GM13977 (cell line): ENCODE measurements at regions not wholly inside any gene's neighbourhood (a gene's known extent, or its start where the extent isn't known, plus 50 kb on each side); places are given as distances from the start of the nearest gene placed in this dataset.

Experiments used
- DNase-seq: peaks from one replicate; pipeline ENCODE4 v3.0.0; 2012; ENCODE audit warnings: low spot score
- CTCF ChIP-seq: IDR thresholded peaks from 2 replicates; pipeline ENCODE4 v1.5.1; 2012; ENCODE audit warnings: mild to moderate bottlenecking, control low read depth; ENCODE audit not compliant: insufficient read depth; ENCODE audit errors: extremely low read depth, missing control alignments
- in situ Hi-C: fragments of 300-500 bp; cut with MboI; formaldehyde crosslinking; loops from one replicate; pipeline ENCODE4 v1.12.0; 2022; ENCODE audit warnings: low sequenced_read_pairs, low pct_unique_long_range_greater_than_20kb, mixed read lengths, inconsistent platforms; ENCODE audit not compliant: unreplicated experiment

GRCh38 chr10:42883993-42884983, 101.7 kb downstream of the BMS1 start:
- in situ Hi-C loops = no loop called here
- no peak for TF ChIP-seq CTCF
- no peak for DNase-seq

GRCh38 chr10:42885491-42886270, 103.1 kb downstream of the BMS1 start:
- DNase-seq = no peak
- in situ Hi-C loops = no loop called here
- TF ChIP-seq CTCF = no peak

- no peak for TF ChIP-seq CTCF
- no peak for DNase-seq
- in situ Hi-C loops = no loop called here
Observed at GRCh38 chr10:42887734-42888503, 105.3 kb downstream of the BMS1 start.

GRCh38 chr10:42888504-42889095, 106.0 kb downstream of the BMS1 start:
- no peak for DNase-seq
- no peak for TF ChIP-seq CTCF
- in situ Hi-C loops = no loop called here

DNA sequence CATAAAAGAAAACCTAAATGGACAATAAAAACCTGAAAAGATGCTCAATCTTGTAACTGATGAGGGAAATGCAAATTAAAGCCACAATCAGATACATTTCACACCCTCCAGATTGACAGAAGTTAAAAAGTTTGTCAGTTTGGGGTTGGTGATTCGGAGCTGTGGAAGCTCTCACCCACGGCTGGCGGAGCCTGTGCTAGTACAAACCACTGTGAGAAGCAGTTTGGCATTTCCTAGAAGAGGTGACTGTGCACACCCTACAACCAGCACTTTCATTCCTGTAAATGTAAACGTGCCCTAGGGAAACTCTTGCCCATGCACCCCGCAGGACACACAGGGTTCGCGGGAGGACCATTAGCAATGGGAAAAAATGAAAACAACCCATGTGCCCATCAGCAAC, 114.1 kb downstream of the BMS1 start:
- in situ Hi-C loops = no loop called here
- TF ChIP-seq CTCF = no peak
- DNase-seq = no peak
